EH (cell line): ENCODE measurements at regions not wholly inside any gene's neighbourhood (a gene's known extent, or its start where the extent isn't known, plus 50 kb on each side); places are given as distances from the start of the nearest gene placed in this dataset.
"Not testable (repeated sequence)": the region's sequence is repeated elsewhere in the genome, so short reads cannot be mapped to it uniquely, and the experiment has no call there.

Experiments
- DNase-seq: peaks from one replicate; pipeline ENCODE4 v3.0.0-alpha.2; 2015; ENCODE audit warnings: low read depth

DNA sequence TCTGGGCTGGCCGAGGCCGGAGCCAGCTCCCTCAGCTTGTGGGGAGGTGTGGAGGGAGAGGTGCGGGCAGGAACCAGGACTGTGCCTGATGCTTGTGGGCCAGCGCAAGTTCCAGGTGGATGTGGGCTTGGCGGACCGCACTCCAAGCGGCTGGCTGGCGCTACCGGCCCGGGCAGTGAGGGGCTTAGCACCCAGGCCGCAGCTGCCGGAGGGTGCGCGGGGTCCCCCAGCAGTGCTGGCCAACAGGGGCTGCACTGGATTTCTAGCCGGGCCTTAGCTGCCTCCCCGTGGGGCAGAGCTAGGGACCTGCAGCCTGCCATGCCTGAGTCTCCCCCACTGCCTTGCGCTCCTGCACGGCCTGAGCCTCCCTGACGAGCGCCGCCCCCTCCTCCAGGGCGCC, 242.8 kb downstream of the CCSER2 start:
- DNase-seq, result no peak

DNA sequence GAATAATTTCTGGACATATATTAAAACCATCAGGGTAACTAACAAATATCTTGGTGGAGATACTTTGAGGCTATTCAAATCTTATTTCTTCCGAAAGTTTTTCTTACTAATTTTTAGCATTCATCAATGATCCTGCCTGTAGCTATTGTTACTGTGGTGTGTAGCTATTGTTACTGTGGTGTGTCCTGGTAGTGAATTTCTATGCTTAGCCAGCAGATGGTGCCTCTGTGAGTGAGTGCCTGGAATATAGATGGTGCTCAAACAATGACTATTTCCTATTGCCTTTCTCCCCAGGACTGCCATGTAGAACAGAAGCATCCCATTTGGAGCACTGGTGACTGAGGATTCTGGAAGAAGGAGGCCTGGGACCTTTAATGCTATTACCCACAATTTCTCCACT, 245.7 kb downstream of the CCSER2 start:
- peak; percentile 1 for DNase-seq

GRCh38 chr10:84581976-84582375, 253.6 kb downstream of the CCSER2 start:
- DNase-seq, result no peak

DNA sequence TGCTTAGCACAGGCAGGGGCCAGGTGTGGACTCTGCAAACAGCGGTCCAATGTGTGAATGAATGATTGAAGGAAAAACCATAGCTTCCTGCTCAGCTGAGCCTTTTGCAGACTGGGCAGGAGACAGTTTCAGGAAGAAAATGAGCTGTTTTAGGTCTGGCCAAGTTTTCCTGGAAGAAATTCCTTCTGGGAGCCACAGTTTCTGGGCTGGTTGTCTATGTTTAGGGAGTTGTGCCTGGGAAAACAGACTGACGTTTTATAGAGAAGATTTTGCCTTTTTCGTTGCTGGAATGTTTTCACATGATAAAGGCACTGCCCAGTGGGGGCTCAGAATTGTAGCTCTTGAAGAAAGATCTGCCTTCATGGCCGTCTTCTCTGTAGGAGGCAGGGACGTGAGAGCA, 255.1 kb downstream of the CCSER2 start:
- DNase-seq, result no peak

DNA sequence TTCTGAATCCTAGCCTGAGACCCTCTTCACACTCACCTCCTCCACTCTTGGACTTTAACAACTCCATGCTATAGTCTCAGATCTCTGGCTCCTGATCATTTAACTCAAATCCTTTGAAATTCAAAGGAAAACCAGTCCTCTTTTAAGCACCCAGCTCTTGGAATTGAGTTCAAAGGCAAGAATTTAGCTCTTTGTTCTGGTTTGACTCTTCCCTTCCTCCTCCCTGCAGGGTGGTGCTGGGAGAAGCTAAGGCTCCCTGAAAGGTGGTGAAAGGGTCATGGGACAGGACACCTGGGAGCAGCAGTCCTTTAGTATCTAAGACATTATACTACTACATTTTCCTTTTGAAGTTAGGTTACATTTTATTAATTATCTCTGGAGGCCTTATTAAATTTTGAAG, 259.4 kb downstream of the CCSER2 start:
- DNase-seq, result no peak

- no peak for DNase-seq
These were observed 260.0 kb downstream of the CCSER2 start for GRCh38 chr10:84588426-84588825.

GRCh38 chr10:84588971-84589370, 260.6 kb downstream of the CCSER2 start:
- no peak for DNase-seq

DNA sequence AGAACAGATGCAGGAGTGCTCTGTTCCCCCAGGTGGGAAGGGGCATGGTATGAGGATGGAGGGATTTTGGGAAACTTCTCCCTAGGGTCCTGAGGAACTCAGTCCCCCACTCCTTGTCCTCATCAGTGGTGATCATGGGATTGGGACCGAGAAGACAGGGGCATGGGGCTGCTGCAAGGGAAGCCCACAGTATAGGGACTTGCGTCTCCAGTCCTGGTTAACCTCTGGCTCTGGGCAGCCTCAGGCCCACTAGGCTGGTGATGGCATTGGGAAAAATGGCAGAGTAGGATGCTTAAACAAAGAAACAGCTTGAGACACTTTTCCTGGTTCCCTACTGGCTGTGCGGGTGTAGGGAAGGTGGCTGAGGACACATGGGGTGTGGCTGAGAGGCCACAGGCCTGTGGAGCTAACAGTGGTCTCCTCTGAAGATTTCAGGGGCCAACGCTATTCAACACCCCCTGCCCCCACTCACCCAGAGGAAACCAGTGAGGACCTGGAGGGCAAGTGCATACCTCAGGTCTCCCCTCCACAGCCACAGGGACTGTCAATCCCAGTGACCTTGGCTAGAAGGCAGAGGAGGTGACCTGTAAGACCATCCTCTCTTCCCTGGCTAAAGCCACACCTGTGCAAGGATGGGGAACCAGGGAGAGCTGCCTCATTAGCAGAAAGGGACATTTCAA, 261.3 kb downstream of the CCSER2 start:
- no peak for DNase-seq

DNA sequence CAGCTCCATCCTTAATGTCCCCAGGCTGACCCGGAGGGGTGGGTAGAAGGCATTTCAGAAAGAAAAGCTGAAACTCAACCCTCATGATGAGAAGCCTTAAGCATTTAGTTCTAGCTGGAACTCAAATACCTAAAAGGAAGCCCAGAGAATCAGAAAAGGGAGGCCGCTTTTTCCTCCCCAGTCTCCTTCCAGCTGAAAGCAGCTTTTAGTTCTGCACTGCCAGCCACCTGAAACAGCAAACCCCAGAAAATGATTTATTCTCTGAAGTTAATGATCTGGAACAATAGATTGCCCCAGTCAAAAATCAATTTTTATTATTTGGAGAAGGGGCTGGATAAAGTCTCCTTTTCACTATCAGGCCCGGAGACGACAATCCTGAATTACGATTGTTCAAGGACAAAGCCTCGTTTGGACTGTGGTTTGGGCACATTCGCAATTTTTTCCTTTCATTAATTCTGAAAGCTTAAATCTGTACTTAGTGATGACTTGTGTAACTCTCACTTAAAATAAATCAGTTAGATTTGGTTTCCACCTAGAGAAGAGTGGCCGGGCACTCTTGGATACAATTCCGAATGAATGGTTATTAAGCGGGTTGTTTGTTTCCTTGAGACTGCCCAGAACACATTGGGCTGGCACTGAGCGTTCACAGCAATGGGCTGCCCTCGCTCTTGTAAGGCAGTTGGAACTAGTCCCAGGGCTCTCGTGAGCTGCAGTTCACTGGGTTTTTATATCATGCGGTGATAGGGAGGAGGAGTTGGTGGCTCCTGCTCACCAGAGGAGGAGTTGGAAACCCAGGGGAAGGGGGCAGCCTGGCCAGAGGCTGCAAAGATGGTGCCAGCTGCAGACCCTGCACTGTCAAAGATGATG, 262.2 kb downstream of the CCSER2 start:
- DNase-seq, result no peak

- DNase-seq, result no peak
These were observed 265.1 kb downstream of the CCSER2 start for GRCh38 chr10:84593506-84593905.

- no peak for DNase-seq
These were observed 268.2 kb downstream of the CCSER2 start for GRCh38 chr10:84596585-84596984.

GRCh38 chr10:84599254-84599653, 270.9 kb downstream of the CCSER2 start:
- DNase-seq, result no peak

DNA sequence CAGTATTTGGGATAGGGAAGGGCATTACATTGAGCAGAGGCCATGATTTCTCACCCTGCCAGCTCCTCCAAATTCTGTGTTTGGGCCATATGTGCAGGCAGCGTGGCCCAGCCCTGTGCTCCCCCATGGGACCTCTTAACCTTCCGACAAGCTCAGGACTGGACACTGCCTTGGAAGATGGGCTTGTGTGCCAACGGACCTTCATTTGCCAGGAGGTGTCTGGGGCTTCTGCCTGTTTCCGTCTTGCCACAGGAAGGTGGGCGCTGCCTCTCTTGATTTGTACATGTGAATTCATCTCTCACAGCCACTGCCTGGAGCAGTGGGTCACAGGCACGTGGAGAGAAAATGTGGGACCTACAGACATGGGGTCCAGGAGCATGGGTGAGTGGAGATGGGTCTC, 272.6 kb downstream of the CCSER2 start:
- DNase-seq, result no peak

DNA sequence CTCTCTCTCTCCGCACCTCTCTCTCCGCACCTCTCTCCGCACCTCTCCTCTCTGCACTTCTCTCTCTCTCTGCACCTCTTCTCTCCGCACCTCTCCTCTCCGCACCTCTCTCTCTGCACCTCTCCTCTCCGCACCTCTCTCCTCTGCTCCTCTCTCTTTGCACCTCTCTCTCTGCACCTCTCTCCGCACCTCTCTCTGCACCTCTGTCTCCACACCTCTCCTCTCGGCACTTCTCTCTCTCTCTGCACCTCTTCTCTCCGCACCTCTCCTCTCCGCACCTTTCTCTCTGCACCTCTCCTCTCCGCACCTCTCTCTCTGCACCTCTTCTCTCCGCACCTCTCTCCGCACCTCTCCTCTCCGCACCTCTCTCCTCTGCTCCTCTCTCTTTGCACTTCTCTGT, 274.2 kb downstream of the CCSER2 start:
- not testable (repeated sequence) for DNase-seq

- no peak for DNase-seq
These were observed 275.6 kb downstream of the CCSER2 start for GRCh38 chr10:84603971-84604370.

DNA sequence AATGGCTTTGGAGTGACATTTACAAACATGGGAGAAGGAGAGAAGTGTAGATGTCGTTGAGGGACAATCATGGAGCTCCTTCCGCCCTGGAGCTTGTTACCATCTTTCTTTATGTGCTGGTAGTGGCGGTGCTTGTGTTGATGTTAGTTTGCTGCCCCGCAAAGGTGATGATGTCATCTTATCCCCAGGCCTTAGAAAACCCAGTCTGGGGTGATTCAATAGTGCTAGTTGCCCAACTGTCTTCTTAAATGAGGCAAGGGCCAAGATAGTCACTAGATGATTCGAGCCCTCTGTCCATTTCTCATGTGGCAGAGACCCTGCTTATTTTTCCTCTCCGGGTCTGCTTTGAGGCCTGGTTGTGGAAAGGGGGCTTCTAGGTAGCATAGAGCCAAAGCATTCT, 277.4 kb downstream of the CCSER2 start:
- no peak for DNase-seq

- DNase-seq, result no peak
These were observed 278.0 kb downstream of the CCSER2 start for GRCh38 chr10:84606428-84606827.

DNA sequence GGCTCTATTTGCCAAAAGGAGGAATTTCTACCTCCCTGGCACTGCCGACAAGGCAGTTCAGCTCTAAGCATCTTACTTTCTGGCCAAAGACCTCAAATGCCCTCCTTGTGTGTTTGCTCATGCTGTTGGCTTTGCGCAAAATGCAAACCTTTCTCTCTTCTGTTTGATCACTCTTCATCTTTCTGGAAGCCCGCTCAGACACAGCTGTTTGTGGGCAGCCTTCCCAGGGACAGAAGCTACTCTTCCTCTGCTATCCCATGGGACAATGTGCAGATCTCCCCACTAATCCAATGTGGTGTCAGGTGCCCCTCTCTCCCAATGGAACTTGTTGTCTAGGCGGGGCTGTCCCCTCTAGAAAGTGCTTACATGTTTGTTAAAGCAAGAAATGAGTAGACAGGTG, 278.7 kb downstream of the CCSER2 start:
- DNase-seq, result no peak

GRCh38 chr10:84607523-84607922, 279.1 kb downstream of the CCSER2 start:
- DNase-seq, result no peak

DNA sequence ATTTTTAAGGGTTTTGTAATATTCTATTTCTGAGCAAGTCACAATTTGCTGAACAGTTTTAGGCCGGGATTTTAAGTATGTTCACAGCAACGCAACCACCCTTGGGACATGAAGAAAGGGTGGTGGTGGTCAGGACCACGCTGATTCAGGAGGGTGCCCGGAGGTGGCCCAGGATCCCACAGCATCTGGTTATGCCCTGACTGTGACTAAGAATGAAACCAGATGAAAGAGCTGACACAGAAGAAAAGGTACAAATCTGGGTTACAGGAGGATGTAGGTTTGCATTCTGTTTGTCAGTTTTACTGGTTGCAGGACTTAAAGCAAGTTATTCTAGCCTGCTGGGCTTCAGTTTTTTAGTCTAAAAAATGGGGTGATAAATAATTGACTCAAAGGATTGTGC, 279.7 kb downstream of the CCSER2 start:
- DNase-seq, result no peak

GRCh38 chr10:84613336-84614021, 285.1 kb downstream of the CCSER2 start:
- DNase-seq, result peak; percentile 18

- no peak for DNase-seq
These were observed 298.2 kb downstream of the CCSER2 start for GRCh38 chr10:84626397-84627087.
